ENCODE measurements at regions not wholly inside any gene's neighbourhood (a gene's known extent, or its start where the extent isn't known, plus 50 kb on each side); places are given as distances from the start of the nearest gene placed in this dataset.
"Not testable (repeated sequence)": the region's sequence is repeated elsewhere in the genome, so short reads cannot be mapped to it uniquely, and the experiment has no call there.

GRCh38 chr9:33695299-33695698, 100.1 kb upstream of the PRSS3 start:
- no TSS peak for BruUV-seq (replicated peaks)
- CTCF ChIA-PET, result no interaction called here
- TF ChIP-seq CTCF (IDR thresholded peaks at IDR 0.05; ENCODE audit: unreplicated experiment), result no peak
- intact Hi-C loops (cut with micrococcal nuclease; ENCODE audit: unreplicated experiment), result no loop called here
- Mint-ChIP-seq H3K9me3 (ENCODE audit: low read depth, unreplicated experiment) (no peaks in the 10 kb centered on the region), H3K4me1 (ENCODE audit: low read depth, unreplicated experiment) (no peaks in the 10 kb centered on the region), H3K27me3 (ENCODE audit: unreplicated experiment) (peaks cover 36% of the 10 kb centered on the region), H3K4me3 (ENCODE audit: low read depth, unreplicated experiment) (no peak overlapping the region), H3K27ac (ENCODE audit: unreplicated experiment) (no peak overlapping the region), H3K36me3 (ENCODE audit: insufficient read depth, unreplicated experiment) (no peaks in the 10 kb centered on the region)
- no peak for DNase-seq

- intact Hi-C loops (cut with micrococcal nuclease; ENCODE audit: unreplicated experiment), result no loop called here
- no peaks in the 10 kb centered on the region for H3K4me1 Mint-ChIP-seq (ENCODE audit: low read depth, unreplicated experiment)
- CTCF ChIA-PET, result no interaction called here
- no peaks in the 10 kb centered on the region for H3K9me3 Mint-ChIP-seq (ENCODE audit: low read depth, unreplicated experiment)
- no peak for DNase-seq
- H3K27me3 Mint-ChIP-seq (ENCODE audit: unreplicated experiment), result peaks cover 41% of the 10 kb centered on the region
- H3K36me3 Mint-ChIP-seq (ENCODE audit: insufficient read depth, unreplicated experiment), result no peaks in the 10 kb centered on the region
- no TSS peak for BruUV-seq (replicated peaks)
- no peak overlapping the region for H3K27ac Mint-ChIP-seq (ENCODE audit: unreplicated experiment)
- no peak for TF ChIP-seq CTCF (IDR thresholded peaks at IDR 0.05; ENCODE audit: unreplicated experiment)
- H3K4me3 Mint-ChIP-seq (ENCODE audit: low read depth, unreplicated experiment), result no peak overlapping the region
These were observed 99.5 kb upstream of the PRSS3 start for GRCh38 chr9:33695856-33696255.

- CTCF ChIA-PET, result no interaction called here
- intact Hi-C loops (cut with micrococcal nuclease; ENCODE audit: unreplicated experiment), result no loop called here
- no peak for TF ChIP-seq CTCF (IDR thresholded peaks at IDR 0.05; ENCODE audit: unreplicated experiment)
- no peaks in the 10 kb centered on the region for H3K9me3 Mint-ChIP-seq (ENCODE audit: low read depth, unreplicated experiment)
- H3K4me3 Mint-ChIP-seq (ENCODE audit: low read depth, unreplicated experiment), result no peak overlapping the region
- DNase-seq, result no peak
- H3K27ac Mint-ChIP-seq (ENCODE audit: unreplicated experiment), result no peak overlapping the region
- H3K36me3 Mint-ChIP-seq (ENCODE audit: insufficient read depth, unreplicated experiment), result no peaks in the 10 kb centered on the region
- BruUV-seq (replicated peaks), result no TSS peak
- peaks cover 54% of the 10 kb centered on the region for H3K27me3 Mint-ChIP-seq (ENCODE audit: unreplicated experiment)
- H3K4me1 Mint-ChIP-seq (ENCODE audit: low read depth, unreplicated experiment), result no peaks in the 10 kb centered on the region
These were observed 98.2 kb upstream of the PRSS3 start for GRCh38 chr9:33697171-33697570.

GRCh38 chr9:33698267-33698666, 97.1 kb upstream of the PRSS3 start:
- H3K27ac Mint-ChIP-seq (ENCODE audit: unreplicated experiment), result no peak overlapping the region
- CTCF ChIA-PET, result no interaction called here
- intact Hi-C loops (cut with micrococcal nuclease; ENCODE audit: unreplicated experiment), result no loop called here
- DNase-seq, result no peak
- peaks cover 55% of the 10 kb centered on the region for H3K27me3 Mint-ChIP-seq (ENCODE audit: unreplicated experiment)
- BruUV-seq (replicated peaks), result no TSS peak
- H3K9me3 Mint-ChIP-seq (ENCODE audit: low read depth, unreplicated experiment), result no peaks in the 10 kb centered on the region
- no peaks in the 10 kb centered on the region for H3K36me3 Mint-ChIP-seq (ENCODE audit: insufficient read depth, unreplicated experiment)
- H3K4me3 Mint-ChIP-seq (ENCODE audit: low read depth, unreplicated experiment), result no peak overlapping the region
- no peak for TF ChIP-seq CTCF (IDR thresholded peaks at IDR 0.05; ENCODE audit: unreplicated experiment)
- no peaks in the 10 kb centered on the region for H3K4me1 Mint-ChIP-seq (ENCODE audit: low read depth, unreplicated experiment)

GRCh38 chr9:33700940-33701339, 94.4 kb upstream of the PRSS3 start:
- CTCF ChIA-PET; BruUV-seq (replicated peaks); H3K4me3 Mint-ChIP-seq (ENCODE audit: low read depth, unreplicated experiment); H3K4me1 Mint-ChIP-seq (ENCODE audit: low read depth, unreplicated experiment); H3K36me3 Mint-ChIP-seq (ENCODE audit: insufficient read depth, unreplicated experiment); intact Hi-C loops (cut with micrococcal nuclease; ENCODE audit: unreplicated experiment); H3K27ac Mint-ChIP-seq (ENCODE audit: unreplicated experiment); DNase-seq; H3K9me3 Mint-ChIP-seq (ENCODE audit: low read depth, unreplicated experiment): not testable (repeated sequence)
- H3K27me3 Mint-ChIP-seq (ENCODE audit: unreplicated experiment), result peaks cover 39% of the 10 kb centered on the region
